HFF-Myc (cell line): ENCODE measurements at regions not wholly inside any gene's neighbourhood (a gene's known extent, or its start where the extent isn't known, plus 50 kb on each side); places are given as distances from the start of the nearest gene placed in this dataset.

Experiments used
- DNase-seq: peaks from one replicate; pipeline ENCODE4 v3.0.0-alpha.2; 2011; ENCODE audit warnings: low read depth; ENCODE audit errors: extremely low read depth
- H3K4me3 ChIP-seq: replicated peaks from 2 replicates; pipeline ENCODE4 v1.5.1; 2011; ENCODE audit warnings: low read depth, mild to moderate bottlenecking, control low read depth, low read length
- TF ChIP-seq, protein P1 (sequence below): IDR thresholded peaks from 2 replicates; pipeline ENCODE4 v1.5.1; 2012; ENCODE audit warnings: mild to moderate bottlenecking, low read depth, low read length, control low read depth; ENCODE audit errors: missing control alignments

DNA sequence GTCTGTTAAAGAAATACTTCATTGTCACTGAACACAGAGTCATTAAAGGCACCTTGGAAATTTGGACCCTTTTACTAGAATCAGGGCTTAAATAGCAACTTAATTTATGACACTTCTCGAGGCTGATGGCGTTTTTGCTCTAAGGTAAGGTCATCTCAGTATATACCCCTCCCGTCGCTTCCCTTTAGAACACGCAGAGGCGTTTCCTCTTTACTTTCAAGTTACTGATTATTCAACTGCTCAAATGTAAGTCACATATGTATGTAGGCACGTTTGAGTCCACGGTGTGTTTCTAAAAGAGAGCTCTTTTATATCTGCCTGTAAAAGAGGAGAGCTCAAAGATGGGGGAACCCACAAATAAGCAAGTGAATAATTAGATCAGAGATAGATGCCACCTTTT, 181.5 kb downstream of the TSHZ3 start:
- H3K4me3 ChIP-seq = no peak overlapping the region
- DNase-seq = no peak
- TF ChIP-seq, protein P1, sequence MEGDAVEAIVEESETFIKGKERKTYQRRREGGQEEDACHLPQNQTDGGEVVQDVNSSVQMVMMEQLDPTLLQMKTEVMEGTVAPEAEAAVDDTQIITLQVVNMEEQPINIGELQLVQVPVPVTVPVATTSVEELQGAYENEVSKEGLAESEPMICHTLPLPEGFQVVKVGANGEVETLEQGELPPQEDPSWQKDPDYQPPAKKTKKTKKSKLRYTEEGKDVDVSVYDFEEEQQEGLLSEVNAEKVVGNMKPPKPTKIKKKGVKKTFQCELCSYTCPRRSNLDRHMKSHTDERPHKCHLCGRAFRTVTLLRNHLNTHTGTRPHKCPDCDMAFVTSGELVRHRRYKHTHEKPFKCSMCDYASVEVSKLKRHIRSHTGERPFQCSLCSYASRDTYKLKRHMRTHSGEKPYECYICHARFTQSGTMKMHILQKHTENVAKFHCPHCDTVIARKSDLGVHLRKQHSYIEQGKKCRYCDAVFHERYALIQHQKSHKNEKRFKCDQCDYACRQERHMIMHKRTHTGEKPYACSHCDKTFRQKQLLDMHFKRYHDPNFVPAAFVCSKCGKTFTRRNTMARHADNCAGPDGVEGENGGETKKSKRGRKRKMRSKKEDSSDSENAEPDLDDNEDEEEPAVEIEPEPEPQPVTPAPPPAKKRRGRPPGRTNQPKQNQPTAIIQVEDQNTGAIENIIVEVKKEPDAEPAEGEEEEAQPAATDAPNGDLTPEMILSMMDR = no peak

DNA sequence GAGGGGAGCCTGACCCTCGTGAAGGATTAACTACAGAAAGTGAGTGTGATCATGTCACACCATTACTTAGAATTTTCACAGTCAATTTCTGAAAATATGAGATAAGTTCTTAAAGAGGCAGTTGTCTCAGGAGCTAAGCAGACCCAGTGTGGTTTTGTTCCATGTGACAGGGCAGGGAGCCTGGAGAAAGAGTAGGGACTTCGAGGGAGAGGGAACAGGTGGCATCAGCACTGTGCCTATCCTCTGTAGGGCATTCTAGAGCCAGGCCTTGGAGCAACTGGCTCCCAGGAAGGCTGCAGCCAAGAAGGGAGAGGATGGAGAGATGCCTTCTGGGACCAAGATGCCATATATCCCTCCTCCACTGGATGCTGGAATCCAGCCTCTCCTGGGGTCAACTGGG, 183.0 kb downstream of the TSHZ3 start:
- H3K4me3 ChIP-seq = no peak overlapping the region
- TF ChIP-seq, protein P1 = no peak
- no peak for DNase-seq

DNA sequence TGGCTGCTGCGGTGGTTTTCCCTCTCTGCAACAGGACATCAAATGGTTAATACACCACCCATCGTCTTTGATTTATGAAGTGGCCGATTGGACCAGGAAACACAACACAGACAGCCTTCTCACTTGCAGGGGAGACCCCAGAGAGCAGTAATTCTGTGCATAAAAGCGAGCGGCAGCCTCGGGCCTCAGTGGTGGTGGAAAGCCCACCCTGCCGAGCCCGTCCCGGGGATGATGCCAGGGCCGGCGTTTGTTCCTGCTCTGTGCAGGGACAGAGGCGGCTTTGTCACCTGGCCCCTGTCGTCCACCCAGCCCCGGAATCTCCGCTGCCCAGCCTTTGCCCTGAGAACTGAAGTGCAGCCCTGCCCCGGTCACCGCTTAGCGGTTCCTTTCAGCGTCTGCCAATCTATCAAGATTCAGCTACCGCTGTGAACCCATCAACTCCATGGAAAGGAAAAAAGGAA, 184.4 kb downstream of the TSHZ3 start:
- no peak for DNase-seq
- TF ChIP-seq, protein P1 = no peak
- H3K4me3 ChIP-seq = no peak overlapping the region

DNA sequence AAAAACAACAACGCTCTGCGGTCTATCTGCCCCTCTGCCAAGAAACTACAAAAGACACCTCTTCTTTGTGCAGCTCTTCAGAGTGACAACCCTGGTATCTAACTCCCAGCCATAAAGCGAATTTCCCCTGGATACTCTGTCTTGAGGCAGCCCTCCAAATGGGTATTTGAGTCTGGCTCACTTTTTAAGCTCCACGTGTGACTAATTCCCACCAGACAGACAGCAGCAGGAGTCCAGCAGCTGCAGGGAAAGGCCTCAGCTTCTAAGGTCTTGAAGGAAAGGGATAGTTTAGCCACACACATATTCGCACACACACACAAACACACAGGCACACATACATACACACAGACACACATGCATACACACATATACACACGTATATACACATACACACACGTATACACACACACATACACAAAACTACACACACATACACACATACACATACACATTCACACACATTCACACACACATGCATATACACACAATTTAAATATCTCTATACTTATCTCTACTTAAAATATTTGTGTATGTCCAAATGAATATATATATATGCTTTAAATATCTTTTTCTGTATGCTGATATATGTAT, 188.8 kb downstream of the TSHZ3 start:
- H3K4me3 ChIP-seq = no peak overlapping the region
- TF ChIP-seq, protein P1 = no peak
- DNase-seq = no peak

DNA sequence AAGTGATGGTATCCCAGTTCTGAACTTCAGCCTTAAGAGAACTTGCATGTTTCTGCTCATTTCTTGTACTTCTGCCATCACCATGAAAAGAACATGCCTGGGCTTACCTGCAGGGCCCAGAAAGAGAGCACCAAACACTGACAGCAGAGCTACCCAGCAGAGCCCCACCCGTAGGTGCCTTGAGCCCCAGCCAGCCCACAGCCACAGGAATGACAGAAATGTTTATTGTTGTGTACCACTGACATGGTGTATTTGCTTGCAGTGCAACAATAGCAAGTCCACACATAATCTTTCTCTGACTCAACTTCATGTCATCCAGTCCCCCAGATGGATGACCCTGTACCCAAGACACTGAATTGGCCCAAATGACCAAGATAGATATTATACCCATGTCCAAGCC, 195.2 kb downstream of the TSHZ3 start:
- DNase-seq = no peak
- TF ChIP-seq, protein P1 = no peak
- H3K4me3 ChIP-seq = no peak overlapping the region

DNA sequence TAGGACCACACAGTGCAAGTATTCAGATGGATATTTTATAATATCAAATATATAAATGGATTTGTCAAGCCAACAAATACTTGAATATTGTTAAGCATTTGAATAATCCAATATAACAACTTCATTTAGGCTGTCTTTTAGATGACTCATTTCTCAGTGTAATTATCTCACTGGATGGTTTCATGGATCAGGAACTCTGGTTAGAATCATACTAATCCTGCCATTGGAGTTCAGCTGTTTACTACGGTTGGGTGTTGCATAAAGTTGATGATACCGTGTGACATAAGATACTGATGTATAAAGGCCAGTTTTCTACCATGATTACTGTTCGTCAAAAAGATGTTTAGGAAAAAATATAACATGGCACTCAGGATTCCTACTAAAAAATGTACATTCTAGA, 196.3 kb downstream of the TSHZ3 start:
- TF ChIP-seq, protein P1 = no peak
- no peak for DNase-seq
- H3K4me3 ChIP-seq = no peak overlapping the region

DNA sequence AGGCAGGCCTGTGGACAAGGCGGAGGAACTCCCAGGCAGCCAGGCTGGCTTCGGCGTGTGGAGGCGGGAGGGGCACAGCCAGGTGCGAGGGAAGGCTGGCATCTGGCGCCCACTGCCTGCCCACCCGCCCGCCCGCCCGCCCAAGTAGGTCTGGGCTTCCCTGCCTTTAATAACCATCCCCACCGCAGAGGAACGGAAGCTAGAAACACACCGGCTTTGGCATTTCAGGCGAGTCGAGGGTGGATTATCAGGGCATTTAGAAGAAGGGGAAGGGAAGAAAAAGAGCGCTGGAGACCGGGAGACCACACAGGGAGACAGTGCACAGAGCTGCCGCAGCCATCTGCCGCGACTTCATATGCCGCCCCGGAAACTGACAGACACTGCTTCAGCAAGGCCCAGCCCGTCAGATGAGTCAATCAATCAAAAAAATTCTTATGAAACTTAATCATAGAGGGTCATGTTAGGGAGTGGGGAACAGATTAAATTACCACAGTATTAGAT, 199.7 kb downstream of the TSHZ3 start:
- no peak for DNase-seq
- no peak overlapping the region for H3K4me3 ChIP-seq
- TF ChIP-seq, protein P1 = no peak
